ENCODE measurements at regions not wholly inside any gene's neighbourhood (a gene's known extent, or its start where the extent isn't known, plus 50 kb on each side); places are given as distances from the start of the nearest gene placed in this dataset.

- intact Hi-C loops (cut with DNase I) = no loop called here
- Histone ChIP-seq H3K9me3 (no peaks in the 10 kb centered on the region), H3K4me1 (peaks cover under 1 to 8% of the 10 kb centered on the region in 2 donors), H3K27ac (no peak overlapping the region), H3K27me3 (no peaks in the 10 kb centered on the region), H3K4me3 (no peak overlapping the region), H3K36me3 (no peaks in the 10 kb centered on the region)
- TF ChIP-seq, protein P1, sequence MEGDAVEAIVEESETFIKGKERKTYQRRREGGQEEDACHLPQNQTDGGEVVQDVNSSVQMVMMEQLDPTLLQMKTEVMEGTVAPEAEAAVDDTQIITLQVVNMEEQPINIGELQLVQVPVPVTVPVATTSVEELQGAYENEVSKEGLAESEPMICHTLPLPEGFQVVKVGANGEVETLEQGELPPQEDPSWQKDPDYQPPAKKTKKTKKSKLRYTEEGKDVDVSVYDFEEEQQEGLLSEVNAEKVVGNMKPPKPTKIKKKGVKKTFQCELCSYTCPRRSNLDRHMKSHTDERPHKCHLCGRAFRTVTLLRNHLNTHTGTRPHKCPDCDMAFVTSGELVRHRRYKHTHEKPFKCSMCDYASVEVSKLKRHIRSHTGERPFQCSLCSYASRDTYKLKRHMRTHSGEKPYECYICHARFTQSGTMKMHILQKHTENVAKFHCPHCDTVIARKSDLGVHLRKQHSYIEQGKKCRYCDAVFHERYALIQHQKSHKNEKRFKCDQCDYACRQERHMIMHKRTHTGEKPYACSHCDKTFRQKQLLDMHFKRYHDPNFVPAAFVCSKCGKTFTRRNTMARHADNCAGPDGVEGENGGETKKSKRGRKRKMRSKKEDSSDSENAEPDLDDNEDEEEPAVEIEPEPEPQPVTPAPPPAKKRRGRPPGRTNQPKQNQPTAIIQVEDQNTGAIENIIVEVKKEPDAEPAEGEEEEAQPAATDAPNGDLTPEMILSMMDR (IDR thresholded peaks at IDR 0.05) = no peak
- DNase-seq (ENCODE audit: low spot score in 2 of 2) = no peak
Measured at GRCh38 chr6:14371530-14371929, 254.0 kb downstream of the CD83 start.

DNA sequence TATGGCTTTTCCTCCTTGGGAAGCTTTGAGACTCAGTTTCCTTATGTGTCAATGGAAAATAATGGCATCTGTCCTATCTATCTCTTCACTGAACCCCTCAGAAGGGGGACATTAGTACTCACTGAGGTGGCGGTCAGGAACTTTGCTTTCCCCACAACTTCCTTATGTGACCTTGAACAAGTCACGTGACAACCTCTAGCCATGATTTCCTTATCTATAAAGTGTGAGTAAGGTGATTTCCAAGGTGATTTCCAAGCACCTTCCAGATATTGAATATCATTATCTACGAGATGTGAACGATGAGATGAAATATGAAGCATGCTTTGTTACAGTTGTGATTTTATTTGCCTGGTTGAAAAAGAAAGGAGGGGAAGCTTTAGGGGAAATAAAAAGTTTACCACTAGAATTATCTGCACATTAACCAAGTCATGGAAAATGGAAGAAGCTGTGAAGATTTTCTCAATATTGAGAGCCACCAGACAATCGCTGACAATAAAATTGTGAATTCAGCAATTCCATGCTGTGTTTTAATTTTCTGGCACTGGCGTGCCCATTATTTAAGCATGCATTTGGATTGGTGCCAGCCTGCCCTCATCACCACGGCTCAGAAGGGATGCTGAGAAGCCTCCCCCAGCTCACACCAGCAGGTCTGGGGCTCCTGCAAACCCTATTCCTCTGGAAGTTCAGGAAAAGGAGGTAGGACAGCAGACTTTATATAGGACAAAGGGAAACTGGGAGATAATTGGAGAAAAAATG lies 255.3 kb downstream of the CD83 start:
- H3K9me3 ChIP-seq = no peaks in the 10 kb centered on the region
- no peaks in the 10 kb centered on the region for H3K36me3 ChIP-seq
- intact Hi-C loops (cut with DNase I) = no loop called here
- H3K4me1 ChIP-seq = no peaks in the 10 kb centered on the region
- H3K4me3 ChIP-seq = no peak overlapping the region
- no peaks in the 10 kb centered on the region for H3K27me3 ChIP-seq
- no peak for DNase-seq (ENCODE audit: low spot score in 2 of 2)
- TF ChIP-seq, protein P1 (IDR thresholded peaks at IDR 0.05) = no peak
- no peak overlapping the region for H3K27ac ChIP-seq

DNA sequence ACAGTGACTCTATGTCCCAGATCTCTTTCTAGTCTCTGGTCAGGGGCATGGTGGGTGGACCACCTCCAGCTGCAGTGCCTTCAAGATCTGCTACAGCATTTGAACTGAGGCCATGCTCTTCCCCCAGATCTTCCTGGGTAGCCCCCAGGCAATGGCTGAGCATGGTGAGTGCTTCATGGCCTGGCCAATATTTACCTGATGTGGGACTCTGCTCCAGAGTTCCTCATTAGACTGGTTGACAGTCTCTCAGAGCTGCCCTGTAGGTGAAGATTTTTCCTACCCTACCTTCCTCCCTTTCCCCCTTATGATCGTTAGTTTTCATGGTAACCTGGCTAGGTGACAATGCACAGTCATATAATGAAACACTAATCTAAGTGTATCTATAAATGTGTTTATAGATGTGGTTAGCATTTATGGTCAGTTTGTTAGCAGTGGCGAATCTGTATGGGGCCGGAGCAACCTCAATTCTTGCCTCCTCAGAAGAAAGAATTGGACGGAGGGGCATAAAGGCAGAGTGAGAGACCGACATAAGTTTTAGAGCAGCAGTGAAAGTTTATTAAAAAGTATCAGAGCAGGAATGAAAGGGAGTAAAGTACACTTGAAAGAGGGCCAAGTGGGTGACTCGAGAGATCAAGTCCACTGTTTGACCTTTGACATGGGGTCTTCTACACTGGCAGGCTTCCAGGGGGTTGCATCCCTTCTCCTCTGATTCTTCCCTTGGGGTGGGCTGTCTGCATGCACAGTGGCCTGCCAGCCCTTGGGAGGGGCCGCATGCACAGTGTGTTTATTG lies 256.3 kb downstream of the CD83 start:
- Histone ChIP-seq H3K27ac (no peak overlapping the region), H3K36me3 (no peaks in the 10 kb centered on the region), H3K9me3 (no peaks in the 10 kb centered on the region), H3K4me3 (no peak overlapping the region), H3K27me3 (no peaks in the 10 kb centered on the region), H3K4me1 (no peaks in the 10 kb centered on the region)
- no peak for DNase-seq (ENCODE audit: low spot score in 2 of 2)
- intact Hi-C loops (cut with DNase I) = no loop called here
- TF ChIP-seq, protein P1 (IDR thresholded peaks at IDR 0.05) = no peak

DNA sequence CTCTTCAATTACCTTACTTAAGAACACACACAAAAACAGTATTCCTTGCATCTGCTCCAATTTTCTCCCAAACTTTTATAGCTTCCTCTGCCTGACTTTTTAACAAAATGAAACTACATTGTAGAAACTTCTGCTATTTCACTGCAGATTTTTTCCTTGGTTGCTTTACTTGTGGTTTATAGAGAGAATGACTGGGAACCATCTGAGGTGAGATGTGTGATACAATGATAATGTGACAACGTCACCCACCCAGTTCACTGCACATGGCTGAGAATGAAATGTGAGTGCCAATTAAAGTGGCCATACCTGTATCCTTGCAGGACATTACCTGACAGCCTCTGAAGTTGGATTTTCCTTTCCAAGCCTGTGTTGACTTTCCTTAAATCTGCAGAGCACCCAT lies 258.4 kb downstream of the CD83 start:
- TF ChIP-seq, protein P1 (IDR thresholded peaks at IDR 0.05) = no peak
- intact Hi-C loops (cut with DNase I) = no loop called here
- no peak for DNase-seq (ENCODE audit: low spot score in 2 of 2)
- Histone ChIP-seq H3K9me3 (no peaks in the 10 kb centered on the region), H3K4me1 (no peaks in the 10 kb centered on the region), H3K36me3 (no peaks in the 10 kb centered on the region), H3K27me3 (no peaks in the 10 kb centered on the region), H3K4me3 (no peak overlapping the region), H3K27ac (no peak overlapping the region)

DNA sequence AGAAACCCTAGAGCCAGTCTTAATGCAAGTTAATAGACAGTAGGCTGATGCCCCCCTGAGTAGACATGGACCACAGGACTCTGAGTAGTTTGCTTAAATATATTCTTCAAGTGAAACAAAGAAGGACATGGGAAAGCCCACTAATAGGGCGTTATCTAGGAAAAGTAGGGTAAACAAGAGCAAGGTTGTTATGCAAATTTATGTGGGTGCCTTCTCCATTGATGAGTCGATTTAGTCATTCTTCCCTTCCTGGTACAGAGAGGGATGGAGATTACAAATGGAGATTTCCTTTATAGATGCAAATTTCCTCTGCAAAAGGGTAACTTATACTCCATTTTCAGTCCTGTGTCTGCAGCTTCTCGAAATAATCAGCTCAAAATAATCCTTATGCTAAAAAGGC lies 262.0 kb downstream of the CD83 start:
- Histone ChIP-seq H3K27ac (no peak overlapping the region), H3K36me3 (no peaks in the 10 kb centered on the region), H3K4me3 (no peak overlapping the region), H3K4me1 (no peaks in the 10 kb centered on the region), H3K9me3 (no peaks in the 10 kb centered on the region), H3K27me3 (no peaks in the 10 kb centered on the region)
- intact Hi-C loops (cut with DNase I) = no loop called here
- DNase-seq (ENCODE audit: low spot score in 2 of 2) = no peak
- TF ChIP-seq, protein P1 (IDR thresholded peaks at IDR 0.05) = no peak
